Left hindlimb (tissue), 1 donor: ENCODE measurements at regions not wholly inside any gene's neighbourhood (a gene's known extent, or its start where the extent isn't known, plus 50 kb on each side); places are given as distances from the start of the nearest gene placed in this dataset.
"Not testable (repeated sequence)": the region's sequence is repeated elsewhere in the genome, so short reads cannot be mapped to it uniquely, and the experiment has no call there.

ENCODE experiments used
- DNase-seq: peaks from one replicate; pipeline ENCODE4 v3.0.0-alpha.2; 2018

- DNase-seq = no peak
Measured at GRCh38 chr6:792662-793061, 99.7 kb upstream of the EXOC2 start.

GRCh38 chr6:788058-788457 is 95.1 kb upstream of the EXOC2 start:
- DNase-seq = no peak

GRCh38 chr6:786946-787763 is 94.2 kb upstream of the EXOC2 start:
- no peak for DNase-seq

- DNase-seq = no peak
Measured at GRCh38 chr6:783966-784735, 91.2 kb upstream of the EXOC2 start.

- no peak for DNase-seq
Measured at GRCh38 chr6:782141-782540, 89.2 kb upstream of the EXOC2 start.

GRCh38 chr6:781350-781961 is 88.5 kb upstream of the EXOC2 start:
- DNase-seq = no peak

GRCh38 chr6:780706-781105 is 87.8 kb upstream of the EXOC2 start:
- no peak for DNase-seq

- no peak for DNase-seq
Measured at GRCh38 chr6:776951-777350, 84.0 kb upstream of the EXOC2 start.

GRCh38 chr6:776528-776931 is 83.6 kb upstream of the EXOC2 start:
- DNase-seq = no peak

GRCh38 chr6:775863-776262 is 82.9 kb upstream of the EXOC2 start:
- no peak for DNase-seq

- DNase-seq = not testable (repeated sequence)
Measured at GRCh38 chr6:771683-772082, 78.7 kb upstream of the EXOC2 start.

- DNase-seq = no peak
Measured at GRCh38 chr6:767755-768512, 75.0 kb upstream of the EXOC2 start.

GRCh38 chr6:766625-767024 is 73.7 kb upstream of the EXOC2 start:
- no peak for DNase-seq

GRCh38 chr6:761997-762396 is 69.1 kb upstream of the EXOC2 start:
- DNase-seq = no peak

- DNase-seq = no peak
Measured at GRCh38 chr6:760982-761955, 68.3 kb upstream of the EXOC2 start.

- DNase-seq = no peak
Measured at GRCh38 chr6:759729-760128, 66.8 kb upstream of the EXOC2 start.

GRCh38 chr6:756224-756623 is 63.3 kb upstream of the EXOC2 start:
- DNase-seq = no peak

GRCh38 chr6:754202-754601 is 61.3 kb upstream of the EXOC2 start:
- DNase-seq = no peak

- DNase-seq = no peak
Measured at GRCh38 chr6:753486-753885, 60.5 kb upstream of the EXOC2 start.

- DNase-seq = no peak
Measured at GRCh38 chr6:752438-752837, 59.5 kb upstream of the EXOC2 start.

- no peak for DNase-seq
Measured at GRCh38 chr6:751765-752164, 58.8 kb upstream of the EXOC2 start.

- DNase-seq = no peak
Measured at GRCh38 chr6:747921-748320, 55.0 kb upstream of the EXOC2 start.
